Natural killer cell (primary cell): ENCODE measurements at regions not wholly inside any gene's neighbourhood (a gene's known extent, or its start where the extent isn't known, plus 50 kb on each side); places are given as distances from the start of the nearest gene placed in this dataset.

Experiments used
- ATAC-seq, 3 donors: fragments of 150-1000 bp in 2 of 3; fragments of 200-7000 bp in 1 of 3; cut with Tn5 transposase; 1 replicate in 1 of 3; 2 replicates in 2 of 3; pipeline ENCODE4 v1.10.0; 2021; ENCODE audit warnings: mild to moderate bottlenecking in 2 of 3, moderate library complexity in 2 of 3
- DNase-seq, 2 donors: peaks; one replicate each; pipeline versions ENCODE4 v3.0.0 to v3.0.0-alpha.2; 2013 to 2021; ENCODE audit warnings: mixed read lengths in 1 of 2
- H3K27ac ChIP-seq: one replicate; pipeline ENCODE4 v1.5.1; 2013; ENCODE audit warnings: mild to moderate bottlenecking, low read length
- H3K27me3 ChIP-seq: one replicate; pipeline ENCODE4 v1.6.1; 2013; ENCODE audit warnings: low read length; ENCODE audit not compliant: control insufficient read depth, insufficient read depth
- H3K36me3 ChIP-seq: one replicate; pipeline ENCODE4 v1.6.1; 2013; ENCODE audit warnings: low read length; ENCODE audit not compliant: control insufficient read depth, insufficient read depth
- H3K4me1 ChIP-seq: one replicate; pipeline ENCODE4 v1.6.1; 2013; ENCODE audit warnings: low read length; ENCODE audit not compliant: control insufficient read depth, insufficient read depth
- H3K4me3 ChIP-seq: one replicate; pipeline ENCODE4 v1.5.1; 2013; ENCODE audit warnings: low read length
- H3K9me3 ChIP-seq: one replicate; pipeline ENCODE4 v1.6.1; 2013; ENCODE audit warnings: low read length; ENCODE audit not compliant: control insufficient read depth, insufficient read depth
- H3K27ac Mint-ChIP-seq, 2 donors: one replicate each; pipeline ENCODE4 v1.8.0; 2022; ENCODE audit warnings: mild to moderate bottlenecking in 2 of 2, mixed read lengths in 2 of 2, moderate library complexity in 1 of 2
- H3K27me3 Mint-ChIP-seq, 2 donors: one replicate each; pipeline ENCODE4 v1.8.0; 2022; ENCODE audit warnings: low read depth in 2 of 2, mixed read lengths in 2 of 2
- H3K36me3 Mint-ChIP-seq: one replicate; pipeline ENCODE4 v1.8.0; 2022; ENCODE audit warnings: mixed read lengths
- H3K4me1 Mint-ChIP-seq, 2 donors: one replicate each; pipeline ENCODE4 v1.8.0; 2022; ENCODE audit warnings: mixed read lengths in 2 of 2
- H3K4me3 Mint-ChIP-seq: one replicate; pipeline ENCODE4 v1.8.0; 2022; ENCODE audit warnings: mild to moderate bottlenecking, moderate library complexity, mixed read lengths
- H3K9me3 Mint-ChIP-seq, 2 donors: one replicate each; pipeline ENCODE4 v1.8.0; 2022; ENCODE audit warnings: mixed read lengths in 2 of 2
- CTCF ChIP-seq: fragments of 200-600 bp; IDR thresholded peaks from one replicate; pipeline ENCODE4 v1.8.0; 2022; ENCODE audit warnings: antibody characterized with exemption
- WGBS: methylation state at CpG from one replicate; pipeline ENCODE4 v1.1.7; 2013; ENCODE audit warnings: missing lambda C conversion rate; ENCODE audit not compliant: insufficient coverage; 5-methylcytosine and 5-hydroxymethylcytosine counted together
- intact Hi-C: fragments of 100-400 bp; cut with micrococcal nuclease; formaldehyde crosslinking; loops from one replicate; pipeline ENCODE4 v1.14.2; 2022

- H3K27me3 Mint-ChIP-seq, result no peaks in the 10 kb centered on the region
- DNase-seq, result no peak
- H3K36me3 Mint-ChIP-seq, result no peaks in the 10 kb centered on the region
- WGBS, result 97% methylated on average over 2 of the region's 2 CpGs
- no peak for TF ChIP-seq CTCF
- Histone ChIP-seq H3K4me3 (no peak overlapping the region), H3K36me3 (no peaks in the 10 kb centered on the region), H3K9me3 (no peaks in the 10 kb centered on the region), H3K4me1 (no peaks in the 10 kb centered on the region), H3K27me3 (no peaks in the 10 kb centered on the region), H3K27ac (no peak overlapping the region)
- H3K27ac Mint-ChIP-seq, result no peak overlapping the region
- peaks cover 3 to 9% of the 10 kb centered on the region in 2 donors for H3K9me3 Mint-ChIP-seq
- intact Hi-C loops, result no loop called here
- H3K4me1 Mint-ChIP-seq, result no peaks in the 10 kb centered on the region
- no peak overlapping the region for H3K4me3 Mint-ChIP-seq
- ATAC-seq, result no peak
Observed at GRCh38 chr10:90213346-90213745, 512.0 kb downstream of the KIF20B start.

GRCh38 chr10:90218846-90219245 lies 517.5 kb downstream of the KIF20B start:
- Mint-ChIP-seq H3K4me3 (no peak overlapping the region), H3K9me3 (peaks cover 6 to 13% of the 10 kb centered on the region in 2 donors), H3K27me3 (no peaks in the 10 kb centered on the region), H3K4me1 (no peaks in the 10 kb centered on the region), H3K36me3 (no peaks in the 10 kb centered on the region), H3K27ac (no peak overlapping the region)
- no peaks in the 10 kb centered on the region for H3K9me3 ChIP-seq
- no peaks in the 10 kb centered on the region for H3K36me3 ChIP-seq
- no peak overlapping the region for H3K4me3 ChIP-seq
- H3K4me1 ChIP-seq, result no peaks in the 10 kb centered on the region
- TF ChIP-seq CTCF, result no peak
- DNase-seq (no peak), ATAC-seq (no peak)
- no peaks in the 10 kb centered on the region for H3K27me3 ChIP-seq
- H3K27ac ChIP-seq, result no peak overlapping the region
- intact Hi-C loops, result no loop called here

- Mint-ChIP-seq H3K36me3 (no peaks in the 10 kb centered on the region), H3K27me3 (no peaks in the 10 kb centered on the region), H3K4me3 (no peak overlapping the region), H3K9me3 (peaks cover 3 to 10% of the 10 kb centered on the region in 2 donors), H3K27ac (no peak overlapping the region), H3K4me1 (no peaks in the 10 kb centered on the region)
- DNase-seq, result no peak
- ATAC-seq, result no peak
- Histone ChIP-seq H3K9me3 (no peaks in the 10 kb centered on the region), H3K36me3 (no peaks in the 10 kb centered on the region), H3K27ac (no peak overlapping the region), H3K4me1 (no peaks in the 10 kb centered on the region), H3K4me3 (no peak overlapping the region), H3K27me3 (no peaks in the 10 kb centered on the region)
- no peak for TF ChIP-seq CTCF
- 79% methylated on average over 3 of the region's 4 CpGs for WGBS
- intact Hi-C loops, result no loop called here
Observed at GRCh38 chr10:90222372-90222771, 521.0 kb downstream of the KIF20B start.

- Mint-ChIP-seq H3K27me3 (no peaks in the 10 kb centered on the region), H3K4me1 (no peaks in the 10 kb centered on the region), H3K4me3 (no peak overlapping the region), H3K9me3 (peaks cover 4 to 9% of the 10 kb centered on the region in 2 donors), H3K27ac (no peak overlapping the region), H3K36me3 (no peaks in the 10 kb centered on the region)
- Histone ChIP-seq H3K27ac (no peak overlapping the region), H3K9me3 (no peaks in the 10 kb centered on the region), H3K27me3 (no peaks in the 10 kb centered on the region), H3K4me3 (no peak overlapping the region), H3K4me1 (no peaks in the 10 kb centered on the region), H3K36me3 (no peaks in the 10 kb centered on the region)
- TF ChIP-seq CTCF, result no peak
- 75% methylated on average over 5 of the region's 5 CpGs for WGBS
- intact Hi-C loops, result no loop called here
- ATAC-seq (no peak), DNase-seq (no peak)
Observed at GRCh38 chr10:90222939-90223338, 521.5 kb downstream of the KIF20B start.
